Fibroblast of mammary gland (primary cell): ENCODE measurements at regions not wholly inside any gene's neighbourhood (a gene's known extent, or its start where the extent isn't known, plus 50 kb on each side); places are given as distances from the start of the nearest gene placed in this dataset.
"Not testable (repeated sequence)": the region's sequence is repeated elsewhere in the genome, so short reads cannot be mapped to it uniquely, and the experiment has no call there.

Experiments used
- DNase-seq: peaks from one replicate; pipeline ENCODE4 v3.0.0-alpha.2; 2010; ENCODE audit warnings: low read depth
- H3K4me3 ChIP-seq: 2 replicates; pipeline ENCODE4 v1.5.1; 2011; ENCODE audit warnings: low read depth, mild to moderate bottlenecking, low read length, moderate library complexity; ENCODE audit not compliant: control insufficient read depth
- CTCF ChIP-seq: conservative IDR thresholded peaks from 2 replicates; pipeline ENCODE4 v1.5.1; 2011; ENCODE audit warnings: low read depth, low read length, inconsistent platforms; ENCODE audit not compliant: control insufficient read depth, insufficient read depth

DNA sequence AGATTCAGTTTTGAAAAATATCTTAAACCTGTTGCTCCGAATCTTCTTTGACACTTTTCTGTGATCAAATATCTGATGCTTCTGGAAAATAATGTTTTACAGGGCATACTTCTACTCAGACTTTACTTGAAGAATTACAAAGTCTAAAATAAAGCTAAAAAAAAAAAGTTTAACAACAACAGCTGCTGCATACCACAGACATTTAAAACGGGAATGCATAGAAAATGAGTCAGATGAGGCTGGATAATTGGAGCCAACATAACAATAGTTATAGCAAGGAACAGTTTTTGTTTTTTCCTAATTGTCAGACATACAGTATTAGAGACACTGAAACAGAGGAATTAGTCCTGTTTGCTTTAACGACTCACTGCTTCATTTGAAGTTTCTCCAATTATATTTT is 1090.2 kb downstream of the SUCLG1 start:
- no peak overlapping the region for H3K4me3 ChIP-seq
- DNase-seq, result no peak
- TF ChIP-seq CTCF, result no peak

- H3K4me3 ChIP-seq, result no peak overlapping the region
- no peak for TF ChIP-seq CTCF
- no peak for DNase-seq
These were observed 1090.6 kb downstream of the SUCLG1 start for GRCh38 chr2:83368461-83368860.

DNA sequence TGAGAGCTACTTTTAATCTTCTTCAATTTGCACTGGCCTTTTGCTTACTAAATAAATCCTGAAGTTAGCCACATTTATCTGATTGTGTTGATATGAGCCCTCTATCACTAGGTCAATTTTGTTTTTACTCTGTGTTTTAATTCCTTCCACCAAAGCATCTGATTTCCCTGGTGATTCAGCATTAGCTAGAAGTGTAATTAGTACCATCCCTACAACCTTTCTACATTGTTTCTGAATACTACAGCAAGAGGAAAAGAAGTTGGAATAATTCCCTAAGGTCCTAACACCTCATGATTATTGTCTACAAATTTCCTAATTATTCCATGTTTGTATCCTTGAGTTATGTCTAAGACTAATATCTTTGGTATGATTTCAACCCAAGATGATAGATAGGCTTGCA is 1093.6 kb downstream of the SUCLG1 start:
- TF ChIP-seq CTCF, result no peak
- no peak for DNase-seq
- H3K4me3 ChIP-seq, result no peak overlapping the region

- no peak for DNase-seq
- H3K4me3 ChIP-seq, result no peak overlapping the region
- no peak for TF ChIP-seq CTCF
These were observed 1094.8 kb downstream of the SUCLG1 start for GRCh38 chr2:83364264-83364663.

DNA sequence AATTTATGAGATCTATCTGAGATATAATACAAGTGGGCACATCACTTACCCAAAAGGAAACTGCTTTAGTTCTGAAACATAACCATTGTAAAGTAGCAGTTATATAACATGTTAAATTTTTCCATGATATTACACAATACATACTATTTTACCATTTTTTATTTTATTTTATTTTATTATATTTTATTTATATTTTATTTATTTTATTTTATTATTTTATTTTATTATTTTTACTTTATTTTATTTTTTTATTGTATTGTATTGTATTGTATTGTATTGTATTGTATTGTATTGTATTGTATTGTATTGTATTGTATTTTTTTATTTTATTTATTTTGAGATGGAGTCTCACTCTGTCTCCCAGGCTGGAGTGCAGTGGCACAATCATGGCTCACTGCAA is 1095.9 kb downstream of the SUCLG1 start:
- H3K4me3 ChIP-seq, DNase-seq: not testable (repeated sequence)

GRCh38 chr2:83359336-83359735 is 1099.7 kb downstream of the SUCLG1 start:
- DNase-seq, result no peak
- no peak overlapping the region for H3K4me3 ChIP-seq
- no peak for TF ChIP-seq CTCF

- no peak overlapping the region for H3K4me3 ChIP-seq
- TF ChIP-seq CTCF, result no peak
- DNase-seq, result no peak
These were observed 1116.2 kb downstream of the SUCLG1 start for GRCh38 chr2:83342860-83343329.

DNA sequence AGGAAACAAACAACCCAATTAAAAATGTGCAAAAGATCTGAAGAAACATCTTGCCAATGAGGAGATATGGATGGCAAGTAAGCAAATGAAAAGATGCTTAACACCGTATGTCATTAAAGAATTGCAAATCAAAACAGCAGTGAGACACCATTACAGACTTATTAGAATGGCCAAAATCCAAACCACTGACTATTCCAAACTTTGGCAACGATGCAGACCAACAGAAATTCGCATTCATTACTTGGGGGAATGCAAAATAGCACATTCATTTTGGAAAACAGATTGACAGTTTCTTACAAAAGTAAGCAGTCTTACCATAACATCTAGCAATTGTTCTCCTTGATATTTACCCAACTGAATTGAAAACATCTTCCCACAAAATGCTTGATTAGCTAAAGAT is 1118.7 kb downstream of the SUCLG1 start:
- TF ChIP-seq CTCF, result no peak
- no peak for DNase-seq
- no peak overlapping the region for H3K4me3 ChIP-seq

- DNase-seq, H3K4me3 ChIP-seq: not testable (repeated sequence)
These were observed 1119.1 kb downstream of the SUCLG1 start for GRCh38 chr2:83339942-83340341.
